SIG-M5 (cell line): ENCODE measurements at regions not wholly inside any gene's neighbourhood (a gene's known extent, or its start where the extent isn't known, plus 50 kb on each side); places are given as distances from the start of the nearest gene placed in this dataset.

ENCODE experiments used
- DNase-seq: peaks from one replicate; lab custom pipeline; 2025; lab: John Stamatoyannopoulos, UW

GRCh38 chrX:131778269-131779218, 234.7 kb downstream of the OR13H1 start:
- DNase-seq, result no peak

GRCh38 chrX:131779306-131779705, 235.4 kb downstream of the OR13H1 start:
- no peak for DNase-seq

- DNase-seq, result no peak
These were observed 235.9 kb downstream of the OR13H1 start for GRCh38 chrX:131779741-131780140.

GRCh38 chrX:131782646-131783045, 238.8 kb downstream of the OR13H1 start:
- no peak for DNase-seq

- DNase-seq, result no peak
These were observed 239.4 kb upstream of the STK26 start for GRCh38 chrX:131783555-131784308.

- no peak for DNase-seq
These were observed 233.4 kb upstream of the STK26 start for GRCh38 chrX:131789664-131790063.

GRCh38 chrX:131791608-131792355, 231.3 kb upstream of the STK26 start:
- DNase-seq, result no peak

GRCh38 chrX:131792356-131792749, 230.7 kb upstream of the STK26 start:
- DNase-seq, result no peak

GRCh38 chrX:131792789-131793462, 230.2 kb upstream of the STK26 start:
- no peak for DNase-seq

- DNase-seq, result no peak
These were observed 227.5 kb upstream of the STK26 start for GRCh38 chrX:131795442-131796229.

- no peak for DNase-seq
These were observed 222.0 kb upstream of the STK26 start for GRCh38 chrX:131801066-131801465.

GRCh38 chrX:131801911-131802310, 221.2 kb upstream of the STK26 start:
- DNase-seq, result no peak

GRCh38 chrX:131802836-131803626, 220.1 kb upstream of the STK26 start:
- no peak for DNase-seq

- DNase-seq, result no peak
These were observed 210.0 kb upstream of the STK26 start for GRCh38 chrX:131812847-131813825.

GRCh38 chrX:131816551-131817136, 206.5 kb upstream of the STK26 start:
- no peak for DNase-seq

GRCh38 chrX:131818297-131818936, 204.7 kb upstream of the STK26 start:
- no peak for DNase-seq

- DNase-seq, result no peak
These were observed 201.0 kb upstream of the STK26 start for GRCh38 chrX:131821945-131822622.
